GM12878 (cell line): ENCODE measurements at regions not wholly inside any gene's neighbourhood (a gene's known extent, or its start where the extent isn't known, plus 50 kb on each side); places are given as distances from the start of the nearest gene placed in this dataset.

ENCODE experiments used
- CBX5 ChIP-seq: sonication (generic); IDR thresholded peaks from 2 replicates; pipeline ENCODE4 v1.6.1; 2016; ENCODE audit warnings: low read depth, moderate library complexity, mild to moderate bottlenecking, inconsistent platforms
- EP300 ChIP-seq, 2 experiments: fragments of 150-350 bp in 1 of 2; IDR thresholded peaks; 2 replicates each; pipeline ENCODE4 v1.6.1; 2011 to 2012; ENCODE audit warnings: low read depth in 2 of 2, low read length in 2 of 2, borderline replicate concordance in 1 of 2, improper control_type of control experiment in 1 of 2, inconsistent platforms in 1 of 2; ENCODE audit not compliant: control insufficient read depth in 1 of 2
- HCFC1 ChIP-seq: fragments of 150-350 bp; IDR thresholded peaks from 2 replicates; pipeline ENCODE4 v1.6.1; 2014; ENCODE audit warnings: low read length
- MXI1 ChIP-seq: fragments of 150-350 bp; IDR thresholded peaks from 2 replicates; pipeline ENCODE4 v1.6.1; 2011; ENCODE audit warnings: low read depth, mild to moderate bottlenecking, inconsistent platforms, low read length, improper control_type of control experiment
- NFYB ChIP-seq: IDR thresholded peaks from 2 replicates; pipeline ENCODE4 v1.6.1; 2011; ENCODE audit warnings: low read depth, mild to moderate bottlenecking, low read length, improper control_type of control experiment, moderate library complexity; ENCODE audit not compliant: insufficient read depth
- POLR2A ChIP-seq: IDR thresholded peaks from 2 replicates; pipeline ENCODE4 v1.6.1; 2011; ENCODE audit warnings: low read depth, mild to moderate bottlenecking, low read length
- STAT1 ChIP-seq: fragments of 450-650 bp; conservative IDR thresholded peaks from 2 replicates; pipeline ENCODE4 v1.6.1; 2014; ENCODE audit warnings: antibody characterized with exemption, mild to moderate bottlenecking
- TCF12 ChIP-seq: IDR thresholded peaks from 2 replicates; pipeline ENCODE4 v1.6.1; 2011; ENCODE audit warnings: low read depth, mild to moderate bottlenecking, low read length
- TCF7 ChIP-seq: IDR thresholded peaks from 2 replicates; pipeline ENCODE4 v1.6.1; 2014; ENCODE audit warnings: antibody characterized with exemption, borderline replicate concordance
- ZZZ3 ChIP-seq: IDR thresholded peaks from 2 replicates; pipeline ENCODE4 v1.6.1; 2011; ENCODE audit warnings: low read depth; ENCODE audit not compliant: control insufficient read depth, insufficient read length
- TF ChIP-seq, protein P1 (sequence below), 3 experiments: IDR thresholded peaks in 2 of 3; conservative IDR thresholded peaks in 1 of 3; 2 replicates each; pipeline ENCODE4 v1.5.1; 2011; ENCODE audit warnings: low read depth in 3 of 3, low read length in 3 of 3, mild to moderate bottlenecking in 3 of 3, control low read depth in 2 of 3, moderate library complexity in 2 of 3, inconsistent platforms in 1 of 3, mixed read lengths in 1 of 3; ENCODE audit not compliant: control insufficient read depth in 2 of 3, insufficient read depth in 1 of 3; ENCODE audit errors: extremely low read depth in 1 of 3

DNA sequence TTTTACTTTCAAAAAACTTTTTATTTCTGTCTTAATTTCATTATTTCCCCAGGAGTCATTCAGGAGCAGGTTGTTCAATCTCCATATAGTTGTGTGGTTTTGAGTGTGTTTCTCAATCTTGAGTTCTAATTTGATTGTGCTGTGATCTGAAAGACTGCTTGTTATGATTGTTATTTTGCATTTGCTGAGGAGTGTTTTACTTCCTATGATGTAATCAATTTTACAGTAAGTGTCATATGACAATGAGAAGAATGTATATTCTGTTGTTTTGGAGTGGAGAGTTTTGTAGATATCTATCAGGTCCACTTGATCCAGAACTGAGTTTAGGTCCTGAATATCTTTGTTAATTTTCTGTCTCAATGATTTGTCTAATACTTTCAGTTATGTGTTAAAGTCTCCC is 706.9 kb upstream of the CTNND2 start:
- TF ChIP-seq, protein P1, sequence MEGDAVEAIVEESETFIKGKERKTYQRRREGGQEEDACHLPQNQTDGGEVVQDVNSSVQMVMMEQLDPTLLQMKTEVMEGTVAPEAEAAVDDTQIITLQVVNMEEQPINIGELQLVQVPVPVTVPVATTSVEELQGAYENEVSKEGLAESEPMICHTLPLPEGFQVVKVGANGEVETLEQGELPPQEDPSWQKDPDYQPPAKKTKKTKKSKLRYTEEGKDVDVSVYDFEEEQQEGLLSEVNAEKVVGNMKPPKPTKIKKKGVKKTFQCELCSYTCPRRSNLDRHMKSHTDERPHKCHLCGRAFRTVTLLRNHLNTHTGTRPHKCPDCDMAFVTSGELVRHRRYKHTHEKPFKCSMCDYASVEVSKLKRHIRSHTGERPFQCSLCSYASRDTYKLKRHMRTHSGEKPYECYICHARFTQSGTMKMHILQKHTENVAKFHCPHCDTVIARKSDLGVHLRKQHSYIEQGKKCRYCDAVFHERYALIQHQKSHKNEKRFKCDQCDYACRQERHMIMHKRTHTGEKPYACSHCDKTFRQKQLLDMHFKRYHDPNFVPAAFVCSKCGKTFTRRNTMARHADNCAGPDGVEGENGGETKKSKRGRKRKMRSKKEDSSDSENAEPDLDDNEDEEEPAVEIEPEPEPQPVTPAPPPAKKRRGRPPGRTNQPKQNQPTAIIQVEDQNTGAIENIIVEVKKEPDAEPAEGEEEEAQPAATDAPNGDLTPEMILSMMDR (IDR thresholded peaks at IDR 0.05 in 2 of 3, conservative IDR thresholded peaks at IDR 0.05 in 1 of 3; ENCODE audit: control insufficient read depth in 2 of 3, extremely low read depth in 1 of 3, insufficient read depth in 1 of 3, low read depth in 3 of 3, low read length in 3 of 3), result no peak
- TF ChIP-seq ZZZ3 (no peak), HCFC1 (no peak), EP300 (IDR thresholded peaks at IDR 0.05; ENCODE audit: borderline replicate concordance in 1 of 2, control insufficient read depth in 1 of 2, low read depth in 2 of 2, low read length in 2 of 2) (no peak), TCF7 (no peak), STAT1 (no peak), MXI1 (no peak), TCF12 (no peak), CBX5 (no peak), POLR2A (no peak), NFYB (no peak)
